ENCODE measurements at regions not wholly inside any gene's neighbourhood (a gene's known extent, or its start where the extent isn't known, plus 50 kb on each side); places are given as distances from the start of the nearest gene placed in this dataset.

GRCh38 chr2:60091266-60091665 is 462.2 kb downstream of the BCL11A start:
- H3K27me3 Mint-ChIP-seq (ENCODE audit: unreplicated experiment): peaks cover 3% of the 10 kb centered on the region
- no peak for TF ChIP-seq CTCF (IDR thresholded peaks at IDR 0.05; ENCODE audit: unreplicated experiment)
- DNase-seq (ENCODE audit: low spot score): no peak
- H3K9me3 Mint-ChIP-seq (ENCODE audit: unreplicated experiment): no peaks in the 10 kb centered on the region
- no peaks in the 10 kb centered on the region for H3K4me1 Mint-ChIP-seq (ENCODE audit: unreplicated experiment)
- H3K36me3 Mint-ChIP-seq (ENCODE audit: low read depth, unreplicated experiment): no peaks in the 10 kb centered on the region
- no peak overlapping the region for H3K4me3 Mint-ChIP-seq (ENCODE audit: unreplicated experiment)
- H3K27ac Mint-ChIP-seq (ENCODE audit: unreplicated experiment): no peak overlapping the region

- Mint-ChIP-seq H3K27me3 (ENCODE audit: unreplicated experiment) (peaks cover 3% of the 10 kb centered on the region), H3K4me3 (ENCODE audit: unreplicated experiment) (no peak overlapping the region), H3K36me3 (ENCODE audit: low read depth, unreplicated experiment) (no peaks in the 10 kb centered on the region), H3K9me3 (ENCODE audit: unreplicated experiment) (no peaks in the 10 kb centered on the region), H3K4me1 (ENCODE audit: unreplicated experiment) (no peaks in the 10 kb centered on the region), H3K27ac (ENCODE audit: unreplicated experiment) (no peak overlapping the region)
- no peak for DNase-seq (ENCODE audit: low spot score)
- no peak for TF ChIP-seq CTCF (IDR thresholded peaks at IDR 0.05; ENCODE audit: unreplicated experiment)
Observed at GRCh38 chr2:60079562-60079961, 473.9 kb downstream of the BCL11A start.

GRCh38 chr2:60075048-60075447 is 478.4 kb downstream of the BCL11A start:
- TF ChIP-seq CTCF (IDR thresholded peaks at IDR 0.05; ENCODE audit: unreplicated experiment): no peak
- Mint-ChIP-seq H3K36me3 (ENCODE audit: low read depth, unreplicated experiment) (no peaks in the 10 kb centered on the region), H3K27ac (ENCODE audit: unreplicated experiment) (no peak overlapping the region), H3K9me3 (ENCODE audit: unreplicated experiment) (no peaks in the 10 kb centered on the region), H3K27me3 (ENCODE audit: unreplicated experiment) (peaks cover 7% of the 10 kb centered on the region), H3K4me1 (ENCODE audit: unreplicated experiment) (peaks cover 20% of the 10 kb centered on the region), H3K4me3 (ENCODE audit: unreplicated experiment) (no peak overlapping the region)
- DNase-seq (ENCODE audit: low spot score): no peak

GRCh38 chr2:60073201-60073600 is 480.3 kb downstream of the BCL11A start:
- H3K27ac Mint-ChIP-seq (ENCODE audit: unreplicated experiment): no peak overlapping the region
- peaks cover 7% of the 10 kb centered on the region for H3K27me3 Mint-ChIP-seq (ENCODE audit: unreplicated experiment)
- peaks cover 20% of the 10 kb centered on the region for H3K4me1 Mint-ChIP-seq (ENCODE audit: unreplicated experiment)
- no peaks in the 10 kb centered on the region for H3K9me3 Mint-ChIP-seq (ENCODE audit: unreplicated experiment)
- H3K4me3 Mint-ChIP-seq (ENCODE audit: unreplicated experiment): no peak overlapping the region
- no peak for DNase-seq (ENCODE audit: low spot score)
- no peaks in the 10 kb centered on the region for H3K36me3 Mint-ChIP-seq (ENCODE audit: low read depth, unreplicated experiment)
- no peak for TF ChIP-seq CTCF (IDR thresholded peaks at IDR 0.05; ENCODE audit: unreplicated experiment)

GRCh38 chr2:60072609-60073008 is 480.8 kb downstream of the BCL11A start:
- Mint-ChIP-seq H3K4me3 (ENCODE audit: unreplicated experiment) (no peak overlapping the region), H3K9me3 (ENCODE audit: unreplicated experiment) (no peaks in the 10 kb centered on the region), H3K27ac (ENCODE audit: unreplicated experiment) (no peak overlapping the region), H3K27me3 (ENCODE audit: unreplicated experiment) (peaks cover 7% of the 10 kb centered on the region), H3K4me1 (ENCODE audit: unreplicated experiment) (peaks cover 20% of the 10 kb centered on the region), H3K36me3 (ENCODE audit: low read depth, unreplicated experiment) (no peaks in the 10 kb centered on the region)
- no peak for TF ChIP-seq CTCF (IDR thresholded peaks at IDR 0.05; ENCODE audit: unreplicated experiment)
- DNase-seq (ENCODE audit: low spot score): no peak
